OCI-LY3 (cell line): ENCODE measurements at regions not wholly inside any gene's neighbourhood (a gene's known extent, or its start where the extent isn't known, plus 50 kb on each side); places are given as distances from the start of the nearest gene placed in this dataset.
A peak's percentile ranks its signal among the peaks of the same experiment; 100 is the strongest.

Experiments used
- CTCF ChIP-seq: fragments of 200-600, 300-600 bp; sonication (generic); IDR thresholded peaks from 2 replicates; pipeline ENCODE4 v1.5.1; 2014; ENCODE audit warnings: antibody characterized with exemption, low read length, low read depth
- EZH2phosphoT487 ChIP-seq: fragments of 200-600 bp; shearing (Covaris generic); IDR thresholded peaks from 2 replicates; pipeline ENCODE4 v1.6.1; 2018; ENCODE audit warnings: antibody characterized with exemption, mixed run types, low read depth

- TF ChIP-seq CTCF: peak; percentile 95
- TF ChIP-seq EZH2phosphoT487: no peak
Measured at GRCh38 chr16:80466024-80466987, 74.5 kb upstream of the DYNLRB2 start.
